ENCODE measurements at regions not wholly inside any gene's neighbourhood (a gene's known extent, or its start where the extent isn't known, plus 50 kb on each side); places are given as distances from the start of the nearest gene placed in this dataset.

- H3K4me3 ChIP-seq (ENCODE audit: insufficient read depth, low read depth, low read length), result no peak overlapping the region
- H3K9me3 ChIP-seq (ENCODE audit: control insufficient read depth, low read length), result no peaks in the 10 kb centered on the region
- no peaks in the 10 kb centered on the region for H3K36me3 ChIP-seq (ENCODE audit: control insufficient read depth, insufficient read depth, low read length)
- no peak overlapping the region for H3K27ac ChIP-seq (ENCODE audit: insufficient read depth, low read depth, low read length, poor library complexity, severe bottlenecking)
- peaks cover 3% of the 10 kb centered on the region for H3K4me1 ChIP-seq (ENCODE audit: control insufficient read depth, insufficient read depth, low read length)
- 91 to 96% methylated on average over 4 of the region's 4 CpGs for WGBS, 2 experiments
- H3K27me3 ChIP-seq (ENCODE audit: control insufficient read depth, insufficient read depth, low read length, poor library complexity, severe bottlenecking), result no peaks in the 10 kb centered on the region
These were observed 135.4 kb downstream of the CDC5L start for GRCh38 chr6:44522871-44523270.

- Histone ChIP-seq H3K4me3 (ENCODE audit: insufficient read depth, low read depth, low read length) (no peak overlapping the region), H3K4me1 (ENCODE audit: control insufficient read depth, insufficient read depth, low read length) (peaks cover 7% of the 10 kb centered on the region), H3K27me3 (ENCODE audit: control insufficient read depth, insufficient read depth, low read length, poor library complexity, severe bottlenecking) (no peaks in the 10 kb centered on the region), H3K36me3 (ENCODE audit: control insufficient read depth, insufficient read depth, low read length) (no peaks in the 10 kb centered on the region), H3K27ac (ENCODE audit: insufficient read depth, low read depth, low read length, poor library complexity, severe bottlenecking) (no peak overlapping the region), H3K9me3 (ENCODE audit: control insufficient read depth, low read length) (no peaks in the 10 kb centered on the region)
- 93 to 96% methylated on average over 6 of the region's 6 CpGs for WGBS, 2 experiments
These were observed 137.1 kb downstream of the CDC5L start for GRCh38 chr6:44524476-44525227.

GRCh38 chr6:44525761-44526351 is 138.3 kb downstream of the CDC5L start:
- WGBS, 2 experiments, result 88 to 89% methylated on average over 9 of the region's 9 CpGs
- H3K27me3 ChIP-seq (ENCODE audit: control insufficient read depth, insufficient read depth, low read length, poor library complexity, severe bottlenecking), result no peaks in the 10 kb centered on the region

GRCh38 chr6:44527181-44527580 is 139.7 kb downstream of the CDC5L start:
- Histone ChIP-seq H3K27me3 (ENCODE audit: control insufficient read depth, insufficient read depth, low read length, poor library complexity, severe bottlenecking) (no peaks in the 10 kb centered on the region), H3K4me1 (ENCODE audit: control insufficient read depth, insufficient read depth, low read length) (peaks cover 7% of the 10 kb centered on the region), H3K36me3 (ENCODE audit: control insufficient read depth, insufficient read depth, low read length) (no peaks in the 10 kb centered on the region), H3K9me3 (ENCODE audit: control insufficient read depth, low read length) (no peaks in the 10 kb centered on the region), H3K27ac (ENCODE audit: insufficient read depth, low read depth, low read length, poor library complexity, severe bottlenecking) (no peak overlapping the region), H3K4me3 (ENCODE audit: insufficient read depth, low read depth, low read length) (no peak overlapping the region)
- 94 to 98% methylated on average over 5 to 6 of the region's 6 CpGs for WGBS, 2 experiments

More at GRCh38 chr6:44525761-44526351, 138.3 kb downstream of the CDC5L start:
- Histone ChIP-seq H3K4me1 (ENCODE audit: control insufficient read depth, insufficient read depth, low read length) (peaks cover 7% of the 10 kb centered on the region), H3K9me3 (ENCODE audit: control insufficient read depth, low read length) (no peaks in the 10 kb centered on the region), H3K4me3 (ENCODE audit: insufficient read depth, low read depth, low read length) (no peak overlapping the region), H3K36me3 (ENCODE audit: control insufficient read depth, insufficient read depth, low read length) (no peaks in the 10 kb centered on the region), H3K27ac (ENCODE audit: insufficient read depth, low read depth, low read length, poor library complexity, severe bottlenecking) (no peak overlapping the region)

- WGBS, 2 experiments, result 86 to 88% methylated on average over 13 to 14 of the region's 14 CpGs
- H3K9me3 ChIP-seq (ENCODE audit: control insufficient read depth, low read length), result no peaks in the 10 kb centered on the region
- peaks cover 7% of the 10 kb centered on the region for H3K4me1 ChIP-seq (ENCODE audit: control insufficient read depth, insufficient read depth, low read length)
- H3K36me3 ChIP-seq (ENCODE audit: control insufficient read depth, insufficient read depth, low read length), result no peaks in the 10 kb centered on the region
- H3K27me3 ChIP-seq (ENCODE audit: control insufficient read depth, insufficient read depth, low read length, poor library complexity, severe bottlenecking), result no peaks in the 10 kb centered on the region
- no peak overlapping the region for H3K27ac ChIP-seq (ENCODE audit: insufficient read depth, low read depth, low read length, poor library complexity, severe bottlenecking)
- H3K4me3 ChIP-seq (ENCODE audit: insufficient read depth, low read depth, low read length), result no peak overlapping the region
These were observed 140.3 kb downstream of the CDC5L start for GRCh38 chr6:44527583-44528369.

GRCh38 chr6:44528370-44528644 is 140.8 kb downstream of the CDC5L start:
- no peaks in the 10 kb centered on the region for H3K36me3 ChIP-seq (ENCODE audit: control insufficient read depth, insufficient read depth, low read length)
- H3K4me1 ChIP-seq (ENCODE audit: control insufficient read depth, insufficient read depth, low read length), result peaks cover 7% of the 10 kb centered on the region
- H3K27ac ChIP-seq (ENCODE audit: insufficient read depth, low read depth, low read length, poor library complexity, severe bottlenecking), result no peak overlapping the region
- no peak overlapping the region for H3K4me3 ChIP-seq (ENCODE audit: insufficient read depth, low read depth, low read length)
- WGBS, 2 experiments, result 87 to 91% methylated on average over 5 of the region's 5 CpGs
- no peaks in the 10 kb centered on the region for H3K27me3 ChIP-seq (ENCODE audit: control insufficient read depth, insufficient read depth, low read length, poor library complexity, severe bottlenecking)
- H3K9me3 ChIP-seq (ENCODE audit: control insufficient read depth, low read length), result no peaks in the 10 kb centered on the region

- H3K27ac ChIP-seq (ENCODE audit: insufficient read depth, low read depth, low read length, poor library complexity, severe bottlenecking), result no peak overlapping the region
- no peak overlapping the region for H3K4me3 ChIP-seq (ENCODE audit: insufficient read depth, low read depth, low read length)
- H3K27me3 ChIP-seq (ENCODE audit: control insufficient read depth, insufficient read depth, low read length, poor library complexity, severe bottlenecking), result no peaks in the 10 kb centered on the region
- H3K36me3 ChIP-seq (ENCODE audit: control insufficient read depth, insufficient read depth, low read length), result no peaks in the 10 kb centered on the region
- H3K9me3 ChIP-seq (ENCODE audit: control insufficient read depth, low read length), result no peaks in the 10 kb centered on the region
- H3K4me1 ChIP-seq (ENCODE audit: control insufficient read depth, insufficient read depth, low read length), result peaks cover 7% of the 10 kb centered on the region
- WGBS, 2 experiments, result 94 to 96% methylated on average over 2 of the region's 2 CpGs
These were observed 141.2 kb downstream of the CDC5L start for GRCh38 chr6:44528716-44529115.

- Histone ChIP-seq H3K4me3 (ENCODE audit: insufficient read depth, low read depth, low read length) (no peak overlapping the region), H3K9me3 (ENCODE audit: control insufficient read depth, low read length) (no peaks in the 10 kb centered on the region), H3K36me3 (ENCODE audit: control insufficient read depth, insufficient read depth, low read length) (no peaks in the 10 kb centered on the region), H3K27me3 (ENCODE audit: control insufficient read depth, insufficient read depth, low read length, poor library complexity, severe bottlenecking) (no peaks in the 10 kb centered on the region), H3K27ac (ENCODE audit: insufficient read depth, low read depth, low read length, poor library complexity, severe bottlenecking) (no peak overlapping the region), H3K4me1 (ENCODE audit: control insufficient read depth, insufficient read depth, low read length) (peaks cover 7% of the 10 kb centered on the region)
- 87 to 92% methylated on average over 9 to 11 of the region's 11 CpGs for WGBS, 2 experiments
These were observed 141.8 kb downstream of the CDC5L start for GRCh38 chr6:44529146-44529905.

GRCh38 chr6:44530209-44530909 is 142.9 kb downstream of the CDC5L start:
- WGBS, 2 experiments, result 92 to 93% methylated on average over 8 of the region's 8 CpGs
- Histone ChIP-seq H3K9me3 (ENCODE audit: control insufficient read depth, low read length) (no peaks in the 10 kb centered on the region), H3K27ac (ENCODE audit: insufficient read depth, low read depth, low read length, poor library complexity, severe bottlenecking) (no peak overlapping the region), H3K27me3 (ENCODE audit: control insufficient read depth, insufficient read depth, low read length, poor library complexity, severe bottlenecking) (no peaks in the 10 kb centered on the region), H3K36me3 (ENCODE audit: control insufficient read depth, insufficient read depth, low read length) (no peaks in the 10 kb centered on the region), H3K4me3 (ENCODE audit: insufficient read depth, low read depth, low read length) (no peak overlapping the region), H3K4me1 (ENCODE audit: control insufficient read depth, insufficient read depth, low read length) (peaks cover 7% of the 10 kb centered on the region)
